Liver (tissue), 3 donors: ENCODE measurements at regions not wholly inside any gene's neighbourhood (a gene's known extent, or its start where the extent isn't known, plus 50 kb on each side); places are given as distances from the start of the nearest gene placed in this dataset.

ENCODE experiments used
- EGR1 ChIP-seq, 2 donors: IDR thresholded peaks; 2 replicates each; pipeline ENCODE4 v1.6.1; 2016 to 2018; ENCODE audit warnings: antibody characterized with exemption in 2 of 2, low read depth in 2 of 2
- GABPA ChIP-seq, 2 donors: IDR thresholded peaks in 1 of 2; conservative IDR thresholded peaks in 1 of 2; 2 replicates each; pipeline ENCODE4 v1.6.1; 2016; ENCODE audit warnings: antibody characterized with exemption in 2 of 2, mild to moderate bottlenecking in 1 of 2, moderate library complexity in 1 of 2
- REST ChIP-seq: IDR thresholded peaks from 2 replicates; pipeline ENCODE4 v1.6.1; 2016; ENCODE audit warnings: antibody characterized with exemption, mild to moderate bottlenecking
- TAF1 ChIP-seq: conservative IDR thresholded peaks from 2 replicates; pipeline ENCODE4 v1.6.1; 2016; ENCODE audit warnings: antibody characterized with exemption, mild to moderate bottlenecking
- YY1 ChIP-seq: IDR thresholded peaks from 2 replicates; pipeline ENCODE4 v1.6.1; 2016; ENCODE audit warnings: antibody characterized with exemption, mild to moderate bottlenecking
- TF ChIP-seq, protein P1 (sequence below): fragments of 150-350 bp; IDR thresholded peaks from 2 replicates; pipeline ENCODE4 v1.5.1; 2017; ENCODE audit warnings: improper control_type of control experiment, low read depth, low read length; ENCODE audit not compliant: missing input control
- TF ChIP-seq, protein P2 (sequence below): IDR thresholded peaks from 2 replicates; pipeline ENCODE4 v1.6.1; 2016; ENCODE audit warnings: antibody characterized with exemption
- donor health status: healthy.
- donor health status: healthy.

- TF ChIP-seq, protein P1, sequence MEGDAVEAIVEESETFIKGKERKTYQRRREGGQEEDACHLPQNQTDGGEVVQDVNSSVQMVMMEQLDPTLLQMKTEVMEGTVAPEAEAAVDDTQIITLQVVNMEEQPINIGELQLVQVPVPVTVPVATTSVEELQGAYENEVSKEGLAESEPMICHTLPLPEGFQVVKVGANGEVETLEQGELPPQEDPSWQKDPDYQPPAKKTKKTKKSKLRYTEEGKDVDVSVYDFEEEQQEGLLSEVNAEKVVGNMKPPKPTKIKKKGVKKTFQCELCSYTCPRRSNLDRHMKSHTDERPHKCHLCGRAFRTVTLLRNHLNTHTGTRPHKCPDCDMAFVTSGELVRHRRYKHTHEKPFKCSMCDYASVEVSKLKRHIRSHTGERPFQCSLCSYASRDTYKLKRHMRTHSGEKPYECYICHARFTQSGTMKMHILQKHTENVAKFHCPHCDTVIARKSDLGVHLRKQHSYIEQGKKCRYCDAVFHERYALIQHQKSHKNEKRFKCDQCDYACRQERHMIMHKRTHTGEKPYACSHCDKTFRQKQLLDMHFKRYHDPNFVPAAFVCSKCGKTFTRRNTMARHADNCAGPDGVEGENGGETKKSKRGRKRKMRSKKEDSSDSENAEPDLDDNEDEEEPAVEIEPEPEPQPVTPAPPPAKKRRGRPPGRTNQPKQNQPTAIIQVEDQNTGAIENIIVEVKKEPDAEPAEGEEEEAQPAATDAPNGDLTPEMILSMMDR = no peak
- TF ChIP-seq TAF1 (no peak), REST (no peak), GABPA (IDR thresholded peaks at IDR 0.05 in 1 of 2, conservative IDR thresholded peaks at IDR 0.05 in 1 of 2) (no peak), EGR1 (IDR thresholded peaks at IDR 0.05; ENCODE audit: low read depth in 2 of 2) (no peak), YY1 (no peak)
- TF ChIP-seq, protein P2, sequence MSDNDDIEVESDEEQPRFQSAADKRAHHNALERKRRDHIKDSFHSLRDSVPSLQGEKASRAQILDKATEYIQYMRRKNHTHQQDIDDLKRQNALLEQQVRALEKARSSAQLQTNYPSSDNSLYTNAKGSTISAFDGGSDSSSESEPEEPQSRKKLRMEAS = no peak
Measured at GRCh38 chrX:25131055-25131454, 115.3 kb upstream of the ARX start.
